ENCODE measurements at regions not wholly inside any gene's neighbourhood (a gene's known extent, or its start where the extent isn't known, plus 50 kb on each side); places are given as distances from the start of the nearest gene placed in this dataset.

DNA sequence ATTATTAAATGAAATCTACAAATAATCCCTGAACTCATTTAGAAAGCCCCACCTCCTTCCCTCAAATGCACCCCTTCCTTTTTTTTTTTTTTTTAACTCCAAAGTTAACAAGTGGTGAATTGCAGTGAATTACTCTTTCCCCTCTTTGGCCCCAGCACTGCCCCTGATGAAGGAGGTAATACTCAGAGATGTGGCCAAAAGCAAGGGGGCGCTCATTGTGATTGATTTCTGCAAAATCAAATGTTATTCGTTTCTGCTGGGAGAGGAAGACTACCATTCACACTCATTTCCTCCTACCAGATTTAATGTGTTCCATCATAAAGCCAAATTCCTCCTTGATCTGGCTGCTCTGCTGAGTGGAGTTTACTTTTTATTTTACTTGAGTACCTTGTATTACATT lies 259.4 kb downstream of the GPD2 start:
- no peak for DNase-seq (ENCODE audit: low spot score)

DNA sequence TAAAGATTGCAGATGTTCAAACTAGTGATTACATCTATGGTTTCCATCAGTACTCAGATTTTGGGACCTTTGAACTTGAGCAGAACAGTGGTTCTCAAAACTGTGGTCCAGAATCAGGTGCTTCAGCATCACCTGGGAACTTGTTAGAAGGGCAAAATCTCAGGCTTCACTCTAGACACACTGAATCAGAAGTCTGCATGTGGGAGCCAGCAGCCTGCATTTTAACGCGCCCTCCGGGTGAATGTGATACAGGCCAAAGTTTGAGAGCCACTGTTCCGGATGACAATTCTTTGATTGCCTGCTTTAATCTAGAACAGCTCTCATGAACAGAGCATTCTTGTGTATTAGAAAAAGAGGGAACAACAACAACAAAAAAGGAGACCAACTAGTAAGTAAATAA lies 261.7 kb downstream of the GPD2 start:
- no peak for DNase-seq (ENCODE audit: low spot score)

DNA sequence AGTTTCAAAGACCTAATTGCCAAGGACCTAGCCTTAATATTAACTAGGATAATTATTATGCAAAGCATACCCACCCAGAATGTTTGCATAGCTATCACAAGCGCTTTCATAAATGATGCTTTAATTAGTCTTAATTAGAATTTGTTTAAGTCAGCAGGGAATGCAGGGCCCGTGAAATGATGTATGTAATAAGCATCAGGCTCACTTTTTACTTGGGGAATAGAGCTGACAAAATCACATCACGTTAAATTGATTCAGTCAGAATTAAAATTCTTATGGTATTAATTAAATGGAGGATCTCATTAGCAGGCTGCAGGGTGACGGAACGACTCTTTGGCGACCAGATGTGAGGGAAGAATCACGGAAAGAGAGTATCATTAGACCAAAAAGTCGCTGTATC lies 264.5 kb downstream of the GPD2 start:
- DNase-seq (ENCODE audit: low spot score) = no peak

DNA sequence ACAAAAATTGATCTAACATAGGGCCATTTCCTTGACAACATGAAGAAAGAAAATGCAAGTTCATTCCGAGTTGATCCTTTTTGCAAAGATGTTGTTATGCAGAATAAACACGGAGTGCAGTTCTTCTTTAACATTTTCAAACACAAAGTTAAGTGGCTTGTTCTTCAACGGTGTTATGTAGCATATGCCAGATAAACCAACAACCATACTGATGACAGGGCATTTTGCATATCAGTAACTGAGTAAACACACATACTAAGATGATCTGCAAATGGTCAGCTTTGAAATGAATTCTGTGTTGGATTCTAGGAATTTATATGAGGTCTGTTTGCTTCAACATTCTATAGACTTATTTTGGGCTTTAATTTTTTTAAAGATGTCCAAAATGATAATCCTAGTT lies 266.4 kb downstream of the GPD2 start:
- DNase-seq (ENCODE audit: low spot score) = no peak

DNA sequence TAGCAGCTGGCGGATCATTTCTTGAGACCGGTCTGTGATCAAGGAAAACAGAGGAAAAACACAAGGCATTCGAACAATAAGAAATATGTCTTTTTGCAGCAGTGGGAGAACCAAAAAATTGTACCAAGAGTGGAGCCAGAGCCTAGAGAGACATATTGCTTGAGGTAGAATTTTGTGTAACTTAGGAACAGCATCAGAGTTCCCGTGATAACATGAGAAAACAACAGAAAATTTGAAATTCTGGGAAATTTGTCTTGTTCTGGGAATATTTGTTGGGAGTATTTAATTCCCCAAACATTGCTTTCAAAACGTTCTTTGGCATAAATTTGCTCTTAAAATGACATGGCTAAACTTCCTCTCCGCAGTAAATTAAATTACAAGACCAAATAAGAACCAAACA lies 267.5 kb downstream of the GPD2 start:
- DNase-seq (ENCODE audit: low spot score) = no peak

DNA sequence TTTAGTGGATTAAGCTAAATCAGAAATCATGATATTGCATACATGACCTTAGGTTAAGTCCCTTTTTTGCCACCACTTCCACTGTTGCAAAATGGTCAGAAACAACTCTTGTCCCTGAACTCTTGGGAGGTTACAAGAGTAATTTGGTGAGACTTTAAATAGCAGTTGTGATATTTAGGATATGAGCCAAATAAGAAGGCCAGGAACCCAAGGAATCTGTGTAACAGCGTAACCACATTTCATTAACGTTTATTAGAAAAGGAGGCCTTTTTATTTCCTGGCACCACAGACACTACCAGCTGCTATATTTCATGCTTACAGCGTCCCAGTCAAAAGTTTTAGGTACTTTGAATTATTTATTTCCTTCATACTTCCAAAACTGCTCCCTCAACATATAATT lies 268.0 kb downstream of the GPD2 start:
- DNase-seq (ENCODE audit: low spot score) = no peak

DNA sequence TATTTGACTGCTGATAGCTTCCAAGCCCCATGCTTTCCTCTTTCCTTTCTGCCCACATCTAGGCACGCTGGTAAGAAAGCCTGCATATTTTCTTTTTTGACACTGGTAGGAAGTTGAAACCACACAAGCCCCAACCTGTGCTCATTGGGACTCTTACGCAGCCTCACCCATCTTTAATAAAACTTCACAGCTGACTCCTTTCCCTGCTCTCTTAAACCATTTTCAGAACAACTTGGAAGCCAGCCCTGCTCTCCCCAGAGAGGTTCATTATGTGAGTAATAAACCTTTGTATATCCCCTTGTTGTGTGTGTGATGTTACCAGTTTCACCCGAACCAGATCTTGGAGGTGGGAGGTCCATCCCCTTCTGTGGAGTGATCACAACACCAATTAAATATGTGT lies 268.4 kb downstream of the GPD2 start:
- no peak for DNase-seq (ENCODE audit: low spot score)

DNA sequence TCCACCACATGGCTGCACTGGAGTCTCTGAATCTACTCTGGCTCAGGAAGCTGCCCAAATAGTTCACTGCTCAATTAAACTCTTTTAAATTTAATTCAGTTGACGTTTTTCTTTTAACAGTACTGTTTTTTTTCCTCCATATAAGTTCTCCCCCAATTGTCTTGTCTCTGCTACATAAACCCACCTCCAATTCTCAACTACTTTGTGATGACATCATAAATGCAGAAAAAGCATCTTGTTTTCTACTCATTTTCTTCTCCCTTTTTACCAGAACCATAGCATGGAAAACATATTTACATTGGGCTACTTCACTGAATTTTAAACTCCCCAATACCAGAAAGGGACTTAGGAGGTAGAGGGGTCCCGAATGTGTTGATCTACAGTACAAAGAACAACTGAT lies 270.4 kb downstream of the GPD2 start:
- DNase-seq (ENCODE audit: low spot score) = no peak

DNA sequence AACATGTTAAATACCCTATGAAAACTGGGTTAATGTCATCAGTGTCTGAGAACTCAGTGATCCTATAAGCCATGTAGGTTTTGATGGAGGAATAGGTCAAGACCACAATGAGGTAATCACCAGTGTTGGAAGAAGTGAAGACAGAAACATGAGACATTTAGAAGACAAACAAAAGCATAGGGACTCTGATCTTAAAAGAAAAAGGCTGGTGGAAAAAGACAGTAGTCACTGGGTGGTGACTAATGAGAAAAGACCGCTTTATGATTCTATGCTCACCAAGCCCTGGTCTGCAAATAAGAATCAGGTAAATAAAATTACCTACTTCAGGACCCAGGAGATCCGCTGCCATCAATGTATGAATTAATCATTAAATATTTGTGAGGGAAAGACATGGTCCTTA lies 271.9 kb downstream of the GPD2 start:
- DNase-seq (ENCODE audit: low spot score) = no peak

DNA sequence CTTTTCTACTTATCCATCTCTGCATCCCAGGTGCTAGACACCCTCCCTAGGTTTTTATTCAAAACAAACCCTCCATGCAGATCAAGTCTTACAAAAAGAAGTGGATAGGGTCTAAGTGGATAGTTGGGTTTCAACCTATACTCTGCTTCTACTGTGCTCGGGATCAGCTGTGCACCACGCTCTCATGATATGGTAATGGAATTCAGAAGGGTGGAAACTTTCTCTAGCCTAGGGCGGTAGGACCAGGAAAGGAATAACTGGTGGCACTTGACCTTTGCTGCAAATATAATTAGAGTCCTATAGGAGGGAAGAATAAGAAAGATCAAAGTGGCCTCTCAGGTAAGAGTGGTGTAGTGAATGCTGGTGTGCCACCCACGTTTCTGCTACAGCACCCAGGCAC lies 272.9 kb downstream of the GPD2 start:
- DNase-seq (ENCODE audit: low spot score) = no peak

DNA sequence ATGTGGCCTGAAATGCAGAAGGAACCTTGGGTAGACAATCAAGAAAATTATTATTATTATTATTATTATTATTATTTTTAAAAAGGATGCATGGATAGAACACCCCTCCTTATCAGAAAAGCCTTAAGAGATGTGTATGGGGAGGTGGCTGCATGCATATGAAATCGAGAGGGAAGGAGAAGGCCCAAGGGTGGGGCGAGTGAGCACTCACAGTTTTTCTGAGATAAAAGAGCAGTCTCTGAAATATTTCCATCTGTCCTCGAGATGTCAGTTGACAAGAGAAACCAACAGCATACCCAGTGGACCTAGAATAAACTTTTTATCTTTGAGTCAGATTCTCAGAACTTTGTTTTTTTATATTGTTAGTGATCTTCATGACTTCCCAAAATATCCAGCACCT lies 282.9 kb downstream of the GPD2 start:
- DNase-seq (ENCODE audit: low spot score) = no peak

DNA sequence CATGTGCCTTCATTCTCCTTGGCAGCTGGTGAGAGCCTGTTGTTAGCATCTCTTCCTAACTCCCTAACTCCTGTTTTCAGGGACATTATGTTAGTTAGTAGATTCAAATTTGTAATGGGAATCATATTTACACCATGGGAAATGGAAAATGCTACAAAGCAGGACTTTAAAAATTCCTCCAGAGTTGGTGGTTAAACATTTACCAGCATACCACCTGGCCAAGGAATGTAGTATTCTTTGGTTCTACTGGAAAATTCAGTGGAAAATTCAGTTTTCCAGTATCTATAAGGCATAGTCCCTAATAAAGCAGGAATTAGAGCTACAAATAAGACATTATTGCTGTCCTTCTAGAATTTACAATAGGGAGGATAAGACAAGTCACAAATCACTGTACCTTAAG lies 291.7 kb downstream of the GPD2 start:
- no peak for DNase-seq (ENCODE audit: low spot score)

DNA sequence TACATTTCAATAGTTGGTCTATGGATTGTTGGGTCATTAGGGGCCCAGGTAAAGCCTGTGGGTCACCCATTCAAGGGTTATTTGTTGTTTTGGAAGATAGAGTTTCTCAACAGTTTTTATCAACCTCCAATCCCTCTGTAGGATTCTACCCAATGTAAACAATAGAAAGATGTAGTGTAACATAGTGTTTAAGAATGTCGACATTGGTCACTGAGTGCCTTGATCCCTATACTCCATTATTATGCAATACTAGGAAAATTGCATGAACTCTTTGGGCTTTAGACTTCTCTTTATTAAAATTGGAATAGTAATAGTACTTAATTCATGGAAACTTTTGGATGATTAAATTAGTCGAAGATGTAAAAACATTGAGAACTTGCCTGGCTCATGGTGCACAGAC lies 292.1 kb downstream of the GPD2 start:
- no peak for DNase-seq (ENCODE audit: low spot score)

DNA sequence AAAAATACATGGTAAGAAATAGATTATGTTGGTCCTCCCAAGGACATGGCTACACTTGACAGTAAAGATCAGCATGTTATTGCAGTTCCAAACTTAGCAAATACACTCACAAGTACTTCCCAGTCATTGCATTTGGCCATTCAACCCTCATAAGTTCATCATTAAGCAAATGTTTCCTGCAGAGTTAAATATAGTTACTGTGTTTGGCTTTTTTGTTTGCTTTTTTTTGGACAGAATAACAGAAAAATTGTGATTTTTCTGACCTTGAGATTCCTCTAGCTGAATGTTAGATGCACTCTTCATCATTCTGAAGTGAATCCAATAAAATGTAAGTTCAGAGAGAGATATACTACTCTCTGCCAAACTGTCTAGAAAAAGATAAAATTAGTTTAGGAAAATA lies 295.3 kb downstream of the GPD2 start:
- no peak for DNase-seq (ENCODE audit: low spot score)

DNA sequence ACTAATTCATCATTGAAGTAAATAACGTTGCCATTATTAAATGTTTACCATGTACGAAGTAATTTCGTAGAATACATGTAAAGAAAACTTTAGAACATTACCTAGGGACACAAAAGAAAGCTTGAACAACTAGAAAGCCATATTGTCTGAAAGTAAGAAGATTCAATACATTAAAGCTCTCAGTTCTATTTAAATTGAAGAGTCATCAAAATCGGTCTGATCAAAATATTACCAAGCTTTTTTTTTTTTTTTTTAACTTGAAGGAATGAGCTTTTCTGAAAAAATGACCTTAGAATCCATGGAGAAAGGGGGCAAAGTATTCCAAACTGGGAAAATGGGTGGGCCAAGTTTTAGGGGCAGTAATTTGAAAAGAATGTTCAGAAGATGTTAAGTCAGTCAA lies 300.8 kb downstream of the GPD2 start:
- DNase-seq (ENCODE audit: low spot score) = no peak

DNA sequence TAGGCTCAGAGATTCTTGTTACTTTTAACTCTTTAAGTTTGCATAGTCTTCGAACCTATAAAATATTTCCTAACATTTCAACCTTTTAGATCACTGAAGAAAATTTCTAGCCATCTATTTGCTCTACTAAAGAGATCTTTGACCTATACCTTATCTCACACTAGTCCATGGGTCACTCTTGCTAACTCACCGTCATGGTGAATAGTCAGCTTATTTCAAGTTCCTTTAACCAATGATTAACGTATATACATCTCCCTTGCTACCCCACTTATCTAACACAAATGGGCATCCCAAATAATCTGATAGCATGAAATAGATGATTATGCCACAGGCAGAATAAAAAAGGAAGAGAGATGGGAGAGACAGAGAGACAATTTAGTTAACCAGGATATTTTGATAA lies 303.1 kb downstream of the GPD2 start:
- DNase-seq (ENCODE audit: low spot score) = no peak

DNA sequence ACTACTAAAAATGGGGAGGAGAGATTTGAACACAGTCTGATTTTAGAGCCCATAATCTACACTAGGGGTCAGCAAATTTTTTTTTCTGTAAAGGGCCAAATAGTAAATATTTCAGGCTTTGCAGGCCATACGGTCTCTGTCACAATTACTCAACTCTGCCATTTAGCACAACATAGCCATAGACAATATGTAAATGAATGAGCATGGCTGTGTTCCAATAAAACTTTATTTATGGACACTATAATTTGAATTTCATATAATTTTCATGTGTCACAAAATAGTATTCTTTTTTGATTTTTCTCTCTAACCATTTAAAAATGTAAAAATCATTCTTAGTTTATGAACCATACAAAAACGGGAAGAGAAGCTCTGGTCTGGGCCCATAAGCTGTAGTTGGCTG lies 309.4 kb downstream of the GPD2 start:
- DNase-seq (ENCODE audit: low spot score) = no peak

DNA sequence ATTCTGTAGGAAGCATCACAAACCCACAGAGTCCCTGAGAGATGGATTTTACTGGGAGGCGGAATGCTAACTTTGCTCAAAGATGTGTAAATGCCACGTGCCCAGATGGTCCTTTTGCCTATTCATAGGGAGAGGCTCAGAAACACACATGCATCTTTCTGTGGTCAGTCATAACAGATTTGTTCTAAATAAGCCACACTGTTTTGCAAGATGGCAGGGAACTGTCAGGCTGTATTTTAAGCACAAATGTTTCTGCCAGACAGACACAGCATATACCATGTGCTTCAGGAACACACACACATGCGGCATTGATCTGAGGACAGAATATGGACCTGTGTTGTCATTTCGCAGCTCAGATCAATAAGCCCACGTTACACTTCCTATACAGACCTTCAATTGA lies 312.0 kb downstream of the GPD2 start:
- no peak for DNase-seq (ENCODE audit: low spot score)

DNA sequence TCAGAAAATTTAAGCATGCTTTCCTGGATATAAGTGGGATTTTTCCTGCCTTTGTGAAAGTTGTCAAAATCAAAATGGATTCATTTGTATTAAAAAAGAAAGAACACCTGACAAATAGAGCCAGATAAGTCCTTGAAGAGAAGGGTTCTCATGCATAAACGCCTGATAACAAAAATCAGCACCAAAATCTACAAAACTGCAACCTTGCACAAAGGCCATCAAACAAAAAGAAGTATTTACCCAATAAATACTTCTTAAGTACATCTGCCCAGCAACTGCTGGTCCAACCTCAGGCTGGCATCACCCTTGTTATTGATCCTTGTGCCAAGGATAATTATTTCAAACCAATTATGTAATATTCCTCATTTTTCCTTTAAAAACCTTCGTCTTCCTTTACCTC lies 315.9 kb downstream of the GPD2 start:
- no peak for DNase-seq (ENCODE audit: low spot score)

DNA sequence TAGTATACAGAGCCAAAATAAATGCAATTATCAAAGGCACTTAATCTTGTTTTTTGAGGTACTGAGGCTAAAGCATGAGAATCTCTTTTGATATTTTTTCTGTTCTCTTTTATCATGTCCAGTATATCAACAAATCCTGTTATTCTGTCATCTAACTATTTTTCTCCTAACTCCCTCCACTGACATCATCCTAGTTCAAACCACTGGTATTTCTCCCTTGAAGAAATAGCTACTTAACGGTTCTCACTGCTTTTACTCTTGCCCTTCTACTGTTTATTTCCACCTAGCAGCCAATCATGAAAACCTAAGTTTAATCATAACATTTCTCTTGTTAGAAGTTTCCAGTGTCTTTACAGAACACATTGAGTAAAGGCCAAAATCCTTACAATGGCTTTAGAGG lies 317.6 kb downstream of the GPD2 start:
- no peak for DNase-seq (ENCODE audit: low spot score)

DNA sequence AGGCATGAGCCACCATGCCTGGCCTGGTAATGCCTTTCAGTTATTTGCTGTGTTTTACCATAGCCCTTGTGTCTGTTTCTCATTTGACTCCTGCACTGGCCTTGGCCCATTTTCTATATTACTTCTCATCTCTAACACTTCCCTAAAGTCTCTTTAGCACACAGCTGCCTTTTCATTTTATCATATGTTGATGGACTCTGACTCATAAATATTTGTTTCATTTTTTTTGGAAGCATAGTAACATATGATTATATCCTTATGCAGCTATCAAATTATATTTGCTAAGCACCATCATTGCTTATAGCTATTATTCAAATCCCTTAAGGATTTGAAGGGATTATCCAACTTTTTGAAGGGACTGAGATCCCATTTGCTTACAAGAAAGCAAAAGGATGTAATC lies 320.3 kb downstream of the GPD2 start:
- DNase-seq (ENCODE audit: low spot score) = no peak

DNA sequence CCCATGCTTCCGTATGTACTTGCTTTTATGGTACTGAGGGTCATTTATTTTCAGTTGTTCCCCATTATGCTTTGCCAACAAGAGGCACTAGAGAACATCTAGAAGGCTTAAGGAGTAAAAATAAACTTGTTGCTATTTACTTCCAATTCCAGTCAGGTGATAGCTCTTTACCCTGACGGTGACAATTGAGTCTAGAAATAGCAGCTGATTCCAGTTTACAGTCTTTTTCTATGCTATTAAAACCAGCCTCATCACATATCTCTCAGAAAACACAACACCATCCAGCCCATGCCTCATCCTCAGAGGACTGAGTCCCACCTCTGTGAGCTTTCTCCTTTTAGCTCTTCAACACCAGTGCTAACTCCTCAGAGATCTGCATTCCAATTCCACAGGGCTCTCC lies 327.0 kb downstream of the GPD2 start:
- no peak for DNase-seq (ENCODE audit: low spot score)

DNA sequence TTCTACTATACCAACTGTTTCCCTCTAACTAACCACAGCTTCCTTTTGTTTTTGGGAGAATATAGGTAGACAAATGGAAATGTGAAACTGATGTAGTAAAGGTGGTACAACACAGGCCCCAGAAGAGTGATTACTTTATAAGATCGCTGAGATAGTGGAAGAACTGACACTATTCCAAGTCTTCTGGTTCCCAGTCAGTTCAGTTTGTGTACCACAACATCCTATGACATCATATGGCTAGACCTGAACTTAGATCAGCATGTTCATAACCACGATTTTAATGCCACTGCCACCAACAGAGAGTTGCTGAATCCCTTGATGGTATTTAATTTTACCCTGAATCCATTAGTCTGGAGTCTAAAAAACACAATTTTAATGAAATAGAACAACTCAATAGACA lies 328.9 kb downstream of the GPD2 start:
- DNase-seq (ENCODE audit: low spot score) = no peak

DNA sequence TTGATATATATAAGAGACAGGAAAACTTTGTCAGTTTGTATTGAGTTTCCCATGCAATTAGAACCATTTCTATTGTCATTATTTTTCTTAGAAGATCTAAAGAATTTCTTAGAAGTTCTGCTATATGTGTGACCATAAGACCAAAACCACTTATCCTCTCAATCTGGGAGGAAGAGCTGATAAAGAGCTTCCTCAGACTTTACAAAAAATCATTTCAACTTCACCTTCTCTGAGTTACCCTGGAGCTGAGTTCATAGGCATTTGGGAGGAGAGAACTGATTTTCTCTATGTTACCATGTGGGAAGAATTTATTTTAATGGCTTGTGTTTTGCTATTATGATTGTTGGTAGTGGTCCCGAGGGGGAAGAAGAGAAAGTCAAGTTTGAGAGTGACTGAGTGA lies 329.3 kb downstream of the GPD2 start:
- DNase-seq (ENCODE audit: low spot score) = no peak

DNA sequence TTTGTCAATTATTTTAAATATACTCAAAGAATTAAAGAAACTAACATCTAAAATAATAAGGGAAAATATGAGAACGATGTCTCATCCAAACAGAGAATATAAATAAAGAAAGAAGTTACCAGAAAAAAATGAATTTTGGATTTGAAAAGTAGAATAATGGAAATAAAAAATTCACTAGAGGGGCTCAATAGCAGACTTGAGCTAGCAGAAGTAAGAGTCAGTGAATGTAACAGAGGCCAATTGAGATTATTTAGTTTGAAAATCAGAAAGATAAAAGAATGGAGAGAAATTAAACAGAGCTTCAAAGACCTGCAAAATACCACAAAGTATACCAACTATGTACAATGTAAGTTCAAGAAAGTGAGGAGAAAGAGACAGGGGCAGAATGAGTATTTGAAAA lies 333.6 kb downstream of the GPD2 start:
- DNase-seq (ENCODE audit: low spot score) = no peak

DNA sequence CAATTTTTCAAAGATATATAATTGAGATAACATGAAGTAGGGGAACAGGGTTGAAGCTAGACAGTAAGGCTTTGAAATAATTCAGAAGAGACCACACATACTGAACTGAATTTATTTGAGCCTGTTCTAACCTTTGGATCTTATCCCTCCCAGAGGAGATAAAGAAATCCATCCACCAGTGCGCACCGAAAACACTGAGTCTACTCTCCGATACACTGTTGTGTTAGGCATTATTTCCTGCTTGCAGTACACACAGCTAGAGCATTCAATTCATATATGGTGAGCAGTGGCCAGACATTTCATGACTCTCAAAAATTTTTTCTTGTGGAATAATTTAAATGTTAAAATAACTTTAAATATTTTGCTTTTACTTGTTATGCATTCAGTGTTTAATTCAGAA lies 342.7 kb downstream of the GPD2 start:
- no peak for DNase-seq (ENCODE audit: low spot score)

Data from germinal center (tissue), 1 donor.